Smooth muscle cell (in vitro differentiated cells): ENCODE measurements at regions not wholly inside any gene's neighbourhood (a gene's known extent, or its start where the extent isn't known, plus 50 kb on each side); places are given as distances from the start of the nearest gene placed in this dataset.

Experiments used
- DNase-seq: peaks from one replicate; lab custom pipeline; 2025; ENCODE audit not compliant: unreplicated experiment; lab: John Stamatoyannopoulos, UW
- H2AFZ ChIP-seq: fragments of 200-600 bp; sonication (generic); 2 replicates; pipeline ENCODE4 v1.6.0; 2016; ENCODE audit warnings: antibody characterized with exemption, low read depth, mild to moderate bottlenecking
- H3F3A ChIP-seq: fragments of 200-600 bp; sonication (generic); 2 replicates; pipeline ENCODE4 v1.6.0; 2017; ENCODE audit warnings: antibody characterized with exemption, low read depth
- H3K27ac ChIP-seq: fragments of 200-600 bp; sonication (generic); 2 replicates; pipeline ENCODE4 v1.5.1; 2016; ENCODE audit warnings: low read depth, mild to moderate bottlenecking
- H3K27me3 ChIP-seq: fragments of 200-600 bp; sonication (generic); 2 replicates; pipeline ENCODE4 v1.6.1; 2016; ENCODE audit warnings: low read depth, mild to moderate bottlenecking
- H3K36me3 ChIP-seq: fragments of 200-600 bp; sonication (generic); 2 replicates; pipeline ENCODE4 v1.5.1; 2016; ENCODE audit warnings: low read depth
- H3K4me1 ChIP-seq: fragments of 200-600 bp; sonication (generic); 2 replicates; pipeline ENCODE4 v1.5.1; 2016; ENCODE audit warnings: low read depth
- H3K4me2 ChIP-seq: fragments of 200-600 bp; sonication (generic); 2 replicates; pipeline ENCODE4 v1.6.0; 2016; ENCODE audit warnings: mild to moderate bottlenecking
- H3K4me3 ChIP-seq: fragments of 200-600 bp; sonication (generic); 2 replicates; pipeline ENCODE4 v1.5.1; 2016; ENCODE audit warnings: mild to moderate bottlenecking
- H3K79me2 ChIP-seq: fragments of 200-600 bp; sonication (generic); 2 replicates; pipeline ENCODE4 v1.6.0; 2016; ENCODE audit warnings: low read depth, mild to moderate bottlenecking
- H3K9ac ChIP-seq: fragments of 200-600 bp; sonication (generic); 2 replicates; pipeline ENCODE4 v1.6.0; 2016; ENCODE audit warnings: low read depth
- H3K9me3 ChIP-seq: fragments of 200-600 bp; sonication (generic); replicated peaks from 2 replicates; pipeline ENCODE4 v1.5.1; 2016; ENCODE audit warnings: low read depth
- H4K20me1 ChIP-seq: fragments of 200-600 bp; sonication (generic); 2 replicates; pipeline ENCODE4 v1.6.0; 2016; ENCODE audit warnings: low read depth
- WGBS: methylation state at CpG from one replicate; pipeline ENCODE4 v1.1.7; 2016; ENCODE audit warnings: low lambda C conversion rate; 5-methylcytosine and 5-hydroxymethylcytosine counted together
- TF ChIP-seq, protein P1 (sequence below): fragments of 200-600 bp; sonication (generic); IDR thresholded peaks from 2 replicates; pipeline ENCODE4 v1.5.1; 2017; ENCODE audit warnings: borderline replicate concordance, mild to moderate bottlenecking, antibody characterized with exemption; ENCODE audit not compliant: insufficient read depth, poor library complexity, severe bottlenecking

DNA sequence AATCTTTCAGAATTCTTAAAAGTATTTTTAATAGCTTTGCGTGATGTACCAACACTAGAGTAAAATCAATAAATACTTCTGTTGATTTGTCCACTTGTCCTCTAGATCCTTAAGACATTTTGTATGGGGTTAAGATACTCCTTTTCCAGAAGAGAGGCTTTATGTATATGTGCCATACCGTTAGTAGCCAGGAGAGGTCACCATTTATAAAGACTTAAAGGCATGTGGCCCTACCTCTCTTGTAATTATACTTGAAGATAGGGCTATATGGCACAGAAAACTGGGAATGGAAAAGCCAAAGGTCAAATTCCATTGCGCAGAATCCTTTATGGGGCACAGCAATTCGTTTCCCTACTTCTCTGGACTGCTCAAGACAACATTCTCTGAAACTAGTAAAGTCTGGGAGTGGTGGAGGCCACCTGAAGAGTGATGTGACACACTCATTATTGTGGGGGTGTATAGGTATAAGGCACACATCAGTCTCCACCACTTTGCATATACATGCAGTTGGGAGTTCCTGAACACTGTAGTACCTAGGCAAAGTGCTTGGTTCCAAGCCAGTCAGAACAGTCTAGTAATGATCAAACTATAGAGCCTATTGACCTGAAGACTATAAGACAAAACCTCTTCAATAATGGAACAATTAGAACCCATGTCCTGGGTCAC lies 140.1 kb upstream of the FBXL17 start:
- DNase-seq = no peak
- TF ChIP-seq, protein P1, sequence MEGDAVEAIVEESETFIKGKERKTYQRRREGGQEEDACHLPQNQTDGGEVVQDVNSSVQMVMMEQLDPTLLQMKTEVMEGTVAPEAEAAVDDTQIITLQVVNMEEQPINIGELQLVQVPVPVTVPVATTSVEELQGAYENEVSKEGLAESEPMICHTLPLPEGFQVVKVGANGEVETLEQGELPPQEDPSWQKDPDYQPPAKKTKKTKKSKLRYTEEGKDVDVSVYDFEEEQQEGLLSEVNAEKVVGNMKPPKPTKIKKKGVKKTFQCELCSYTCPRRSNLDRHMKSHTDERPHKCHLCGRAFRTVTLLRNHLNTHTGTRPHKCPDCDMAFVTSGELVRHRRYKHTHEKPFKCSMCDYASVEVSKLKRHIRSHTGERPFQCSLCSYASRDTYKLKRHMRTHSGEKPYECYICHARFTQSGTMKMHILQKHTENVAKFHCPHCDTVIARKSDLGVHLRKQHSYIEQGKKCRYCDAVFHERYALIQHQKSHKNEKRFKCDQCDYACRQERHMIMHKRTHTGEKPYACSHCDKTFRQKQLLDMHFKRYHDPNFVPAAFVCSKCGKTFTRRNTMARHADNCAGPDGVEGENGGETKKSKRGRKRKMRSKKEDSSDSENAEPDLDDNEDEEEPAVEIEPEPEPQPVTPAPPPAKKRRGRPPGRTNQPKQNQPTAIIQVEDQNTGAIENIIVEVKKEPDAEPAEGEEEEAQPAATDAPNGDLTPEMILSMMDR = peak; percentile 67
- no peaks in the 10 kb centered on the region for H3F3A ChIP-seq
- H3K9me3 ChIP-seq = peaks cover 5% of the 10 kb centered on the region
- no peaks in the 10 kb centered on the region for H3K36me3 ChIP-seq
- no peak overlapping the region for H3K4me3 ChIP-seq
- no peaks in the 10 kb centered on the region for H3K4me1 ChIP-seq
- H2AFZ ChIP-seq = no peak overlapping the region
- no peaks in the 10 kb centered on the region for H3K27me3 ChIP-seq
- WGBS = 6% methylated on average over 4 of the region's 4 CpGs
- H3K27ac ChIP-seq = no peak overlapping the region
- H3K4me2 ChIP-seq = no peak overlapping the region
- H3K9ac ChIP-seq = no peak overlapping the region
- no peaks in the 10 kb centered on the region for H3K79me2 ChIP-seq
- no peaks in the 10 kb centered on the region for H4K20me1 ChIP-seq

DNA sequence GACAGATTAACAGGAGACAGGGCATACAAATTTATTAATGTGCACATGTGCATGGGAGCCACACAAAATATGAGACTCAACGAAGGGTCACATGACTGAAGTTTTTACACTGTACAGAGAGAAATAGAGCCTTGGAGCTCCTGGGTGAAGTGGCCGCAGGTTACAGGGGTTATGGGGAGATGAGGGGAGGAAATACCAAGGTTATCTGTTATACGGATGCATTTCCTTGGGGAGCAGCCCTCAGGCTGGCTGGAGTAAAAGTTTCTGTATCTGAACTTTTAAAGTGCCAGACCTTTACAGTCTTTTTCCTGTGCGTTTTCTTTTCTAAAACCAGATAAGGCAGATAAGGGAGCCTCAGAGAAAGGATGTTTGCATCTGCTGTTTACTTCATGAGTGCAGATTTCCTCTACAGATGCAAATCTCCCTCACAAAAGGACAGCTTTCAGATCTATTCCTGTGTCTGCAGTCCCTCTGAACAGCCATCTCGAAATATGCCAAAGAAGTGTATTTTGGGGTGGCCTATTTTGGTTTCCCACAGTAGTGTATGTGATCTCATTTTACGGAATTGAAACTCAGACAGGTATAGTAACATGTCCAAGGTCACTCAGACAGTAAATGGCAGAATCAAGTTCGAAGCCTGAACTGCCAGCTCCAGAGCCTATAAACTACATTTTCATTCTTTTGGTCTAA lies 139.3 kb upstream of the FBXL17 start:
- no peaks in the 10 kb centered on the region for H3K4me1 ChIP-seq
- no peak overlapping the region for H3K4me2 ChIP-seq
- H3K36me3 ChIP-seq = no peaks in the 10 kb centered on the region
- H3K4me3 ChIP-seq = no peak overlapping the region
- no peak overlapping the region for H3K27ac ChIP-seq
- H3K9me3 ChIP-seq = no peaks in the 10 kb centered on the region
- no peaks in the 10 kb centered on the region for H3K79me2 ChIP-seq
- H3K27me3 ChIP-seq = no peaks in the 10 kb centered on the region
- no peaks in the 10 kb centered on the region for H4K20me1 ChIP-seq
- H3K9ac ChIP-seq = no peak overlapping the region
- TF ChIP-seq, protein P1 = no peak
- no peaks in the 10 kb centered on the region for H3F3A ChIP-seq
- peak overlapping the region; percentile 71 for H2AFZ ChIP-seq
- DNase-seq = no peak
- WGBS = 22% methylated on average over 7 of the region's 7 CpGs

DNA sequence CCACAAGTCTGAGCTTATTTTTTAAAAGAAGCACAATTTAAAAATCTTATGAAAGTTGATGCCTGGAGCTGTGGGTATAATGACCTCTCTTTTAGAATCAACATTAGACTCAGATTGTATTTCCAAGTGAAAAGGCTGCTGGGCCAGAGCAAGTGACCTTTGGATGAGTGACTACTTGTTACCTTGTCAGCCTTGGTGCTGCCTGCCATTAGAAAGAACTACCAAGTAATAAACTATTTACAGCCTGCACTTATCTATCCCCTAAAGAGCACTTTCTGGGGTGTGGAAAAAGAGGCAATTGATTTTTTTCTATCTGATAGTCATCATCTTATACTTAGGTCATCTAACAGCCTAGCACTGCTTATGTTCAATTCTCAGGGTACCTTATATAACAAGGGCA lies 134.9 kb upstream of the FBXL17 start:
- Histone ChIP-seq H3K79me2 (no peaks in the 10 kb centered on the region), H3K4me2 (no peak overlapping the region), H3K4me3 (no peak overlapping the region), H2AFZ (no peak overlapping the region), H3K27me3 (no peaks in the 10 kb centered on the region), H3F3A (no peaks in the 10 kb centered on the region), H3K4me1 (no peaks in the 10 kb centered on the region), H3K36me3 (no peaks in the 10 kb centered on the region), H3K9me3 (no peaks in the 10 kb centered on the region), H3K9ac (no peak overlapping the region), H3K27ac (no peak overlapping the region), H4K20me1 (no peaks in the 10 kb centered on the region)
- DNase-seq = no peak
- TF ChIP-seq, protein P1 = no peak
